ENCODE measurements at regions not wholly inside any gene's neighbourhood (a gene's known extent, or its start where the extent isn't known, plus 50 kb on each side); places are given as distances from the start of the nearest gene placed in this dataset.

- no peak for DNase-seq
These were observed 83.6 kb upstream of the DIO3 start for GRCh38 chr14:101477648-101478047.

GRCh38 chr14:101478096-101478495, 83.2 kb upstream of the DIO3 start:
- DNase-seq = no peak

DNA sequence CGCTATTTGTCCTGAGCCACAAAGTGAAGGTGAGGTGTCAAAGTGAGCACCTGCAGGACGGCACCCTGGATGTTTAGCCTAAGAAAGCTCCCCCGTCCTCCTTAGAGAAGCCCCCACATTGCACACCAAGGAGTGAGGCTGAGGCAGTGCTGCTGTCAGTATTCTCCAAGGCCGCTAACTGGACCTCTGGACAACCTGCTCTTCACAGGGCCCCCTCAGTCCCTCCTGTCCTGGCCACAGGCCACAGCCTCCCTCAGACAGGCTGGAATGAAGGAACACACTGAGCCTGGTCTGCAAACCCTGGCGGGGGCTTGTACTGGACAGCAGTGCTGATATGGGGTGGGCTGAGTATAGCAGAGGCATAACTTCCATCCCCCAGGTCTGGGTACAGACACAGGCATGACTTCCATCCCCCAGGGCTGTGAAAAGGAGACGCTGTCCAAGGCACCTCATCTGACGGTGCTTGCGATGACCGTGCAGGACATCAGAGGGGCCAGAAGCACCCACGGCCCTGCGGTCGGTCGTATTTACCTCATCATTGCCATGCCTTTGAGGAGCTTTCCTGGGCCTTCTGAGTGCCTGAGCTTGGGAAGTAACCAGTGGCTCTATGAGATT, 82.4 kb upstream of the DIO3 start:
- DNase-seq = no peak

- DNase-seq = no peak
These were observed 81.1 kb upstream of the DIO3 start for GRCh38 chr14:101480022-101480746.

DNA sequence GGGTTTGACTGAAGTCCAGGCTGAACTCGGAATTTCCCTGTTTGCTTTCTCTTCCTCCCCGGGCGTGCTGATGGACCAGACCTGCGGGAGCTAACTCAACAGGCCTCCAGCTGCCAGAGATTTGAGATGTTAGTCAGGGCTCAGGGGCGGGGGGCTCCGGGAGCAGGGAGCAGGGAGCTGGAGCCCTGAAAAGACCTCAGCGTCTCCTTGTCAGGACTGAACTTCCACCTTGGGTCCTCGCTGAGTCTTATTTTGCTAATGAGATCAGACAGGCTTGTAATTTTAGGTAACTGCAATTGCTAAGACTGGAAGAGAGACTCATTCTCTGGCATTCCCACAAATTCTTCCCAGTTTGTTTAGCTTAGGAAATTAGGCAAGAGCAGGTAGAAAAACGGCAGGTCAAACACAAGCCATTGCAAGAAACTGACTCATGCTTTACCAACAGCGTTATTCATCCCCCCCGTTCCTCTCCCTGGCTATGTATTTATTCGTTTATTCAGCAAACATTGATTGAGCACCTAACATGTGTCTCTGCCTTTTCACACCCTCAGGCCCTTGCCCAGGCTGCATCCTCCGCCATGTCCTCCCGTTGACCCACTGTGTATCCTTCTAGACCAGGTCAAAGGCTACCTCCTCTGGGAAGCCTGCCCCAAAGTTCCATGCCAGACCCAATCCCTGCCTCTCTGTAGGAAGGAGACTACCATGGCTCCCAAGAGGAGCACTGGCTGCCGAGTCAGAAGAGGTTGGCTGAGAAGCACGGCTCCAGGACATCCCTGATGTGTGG, 80.4 kb upstream of the DIO3 start:
- DNase-seq = no peak

DNA sequence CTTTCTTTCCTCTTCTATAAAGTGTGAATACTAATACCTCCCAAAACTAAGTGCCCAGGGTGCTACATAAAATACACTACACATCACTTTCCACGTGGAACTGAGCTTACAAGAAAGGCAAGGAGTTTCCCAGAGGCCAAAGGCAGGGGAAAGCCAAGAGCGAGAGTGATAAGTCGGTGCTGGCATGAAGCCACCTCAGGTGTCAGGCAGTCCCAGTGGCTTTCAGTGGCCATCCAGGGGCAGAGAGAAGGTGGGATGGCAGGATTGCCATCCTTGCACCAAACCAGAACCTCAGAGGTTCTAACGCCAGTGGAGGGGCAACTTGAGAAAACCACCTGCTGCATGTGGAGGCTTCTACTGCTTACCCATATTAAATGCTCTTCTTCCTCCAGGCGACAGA, 79.7 kb upstream of the DIO3 start:
- no peak for DNase-seq

DNA sequence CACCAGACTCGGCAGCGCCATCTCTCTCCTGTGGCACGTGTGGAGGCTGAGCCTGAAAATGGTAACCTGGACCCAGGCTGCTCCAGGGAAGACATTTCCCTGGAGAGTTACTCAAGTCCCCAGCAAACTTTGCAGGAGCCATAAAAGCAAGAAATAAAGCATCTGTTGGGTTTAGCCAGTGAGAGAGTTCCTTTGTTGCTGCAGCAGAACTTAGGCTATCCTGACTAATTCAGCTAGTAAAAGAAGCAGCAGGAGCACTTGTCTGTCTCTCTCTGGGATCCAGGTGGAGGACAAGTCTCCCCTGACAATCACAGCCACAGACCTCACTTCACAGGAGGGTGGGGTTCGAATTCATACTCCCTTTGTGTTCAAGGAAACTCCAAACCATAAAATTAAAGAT, 79.2 kb upstream of the DIO3 start:
- DNase-seq = no peak

- no peak for DNase-seq
These were observed 77.5 kb upstream of the DIO3 start for GRCh38 chr14:101483829-101484228.

- no peak for DNase-seq
These were observed 72.1 kb upstream of the DIO3 start for GRCh38 chr14:101489092-101489760.

DNA sequence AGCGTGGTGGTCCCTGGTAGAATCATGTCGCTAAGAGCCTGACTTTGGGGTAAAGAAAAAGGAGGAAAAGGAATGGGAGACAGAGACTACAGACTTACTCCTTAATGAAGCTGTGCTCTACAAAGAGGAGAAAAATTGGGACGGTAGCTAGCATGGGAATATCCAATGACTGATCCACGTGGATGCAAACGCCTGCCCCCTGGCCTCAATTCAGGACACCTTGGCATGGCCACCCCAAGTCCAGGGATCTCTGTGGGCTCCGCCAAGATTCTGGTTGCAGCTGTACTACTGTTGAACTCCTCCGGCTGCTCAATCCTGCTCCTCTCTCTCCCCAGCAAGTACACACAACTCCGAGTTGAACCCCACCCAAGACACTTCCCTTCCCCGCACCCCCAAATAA, 70.5 kb upstream of the DIO3 start:
- DNase-seq = peak; percentile 3

GRCh38 chr14:101491841-101492240, 69.5 kb upstream of the DIO3 start:
- no peak for DNase-seq

- peak; percentile 13 for DNase-seq
These were observed 68.6 kb upstream of the DIO3 start for GRCh38 chr14:101492716-101493115.

- DNase-seq = no peak
These were observed 66.5 kb upstream of the DIO3 start for GRCh38 chr14:101494826-101495225.

- DNase-seq = no peak
These were observed 66.0 kb upstream of the DIO3 start for GRCh38 chr14:101495284-101495683.

DNA sequence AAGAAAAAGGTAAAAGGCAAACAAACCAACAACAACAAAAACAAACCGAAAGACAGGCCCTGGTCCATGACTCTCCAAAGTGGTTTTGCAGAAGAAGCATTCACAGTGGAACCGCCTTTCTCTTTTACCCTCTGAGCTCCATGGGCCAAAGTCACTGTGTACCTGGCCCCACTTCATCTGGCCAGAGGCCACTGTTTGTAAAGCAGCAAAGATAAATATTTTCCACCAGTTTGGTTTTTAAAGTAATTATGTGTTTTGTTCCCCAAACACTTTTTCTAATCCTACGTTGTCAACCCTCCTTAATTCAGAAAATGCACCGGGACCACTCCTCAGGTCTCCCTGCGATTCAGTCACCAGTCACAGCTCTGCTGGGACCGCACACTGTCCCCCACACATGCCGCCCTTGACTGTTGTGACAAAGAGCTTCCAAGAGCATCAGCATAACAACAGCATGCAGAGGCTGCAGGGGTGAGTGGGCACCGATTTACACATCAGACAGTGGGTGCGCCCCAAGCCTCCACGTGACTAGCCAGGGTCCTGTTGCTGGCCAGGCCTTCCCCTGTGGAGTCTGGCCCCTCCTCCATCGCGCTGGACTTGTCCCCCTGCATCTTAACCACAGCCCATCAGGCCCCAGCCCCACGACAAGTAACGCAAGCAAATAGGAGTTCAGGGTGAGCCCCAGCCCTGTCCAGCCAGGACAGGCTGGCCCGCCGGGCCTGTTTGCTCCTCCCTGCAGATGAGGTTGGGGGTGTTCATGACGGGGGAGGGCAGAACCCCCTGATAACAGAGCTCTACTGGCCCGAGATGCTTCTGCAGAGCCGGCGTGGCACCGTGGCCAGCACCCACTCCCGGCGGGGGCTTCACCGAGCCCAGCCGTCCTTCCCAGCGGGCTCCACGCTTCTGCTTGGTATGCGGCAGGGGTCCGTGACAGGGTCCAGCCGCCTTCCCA, 65.2 kb upstream of the DIO3 start:
- peak; percentile 8 for DNase-seq

DNA sequence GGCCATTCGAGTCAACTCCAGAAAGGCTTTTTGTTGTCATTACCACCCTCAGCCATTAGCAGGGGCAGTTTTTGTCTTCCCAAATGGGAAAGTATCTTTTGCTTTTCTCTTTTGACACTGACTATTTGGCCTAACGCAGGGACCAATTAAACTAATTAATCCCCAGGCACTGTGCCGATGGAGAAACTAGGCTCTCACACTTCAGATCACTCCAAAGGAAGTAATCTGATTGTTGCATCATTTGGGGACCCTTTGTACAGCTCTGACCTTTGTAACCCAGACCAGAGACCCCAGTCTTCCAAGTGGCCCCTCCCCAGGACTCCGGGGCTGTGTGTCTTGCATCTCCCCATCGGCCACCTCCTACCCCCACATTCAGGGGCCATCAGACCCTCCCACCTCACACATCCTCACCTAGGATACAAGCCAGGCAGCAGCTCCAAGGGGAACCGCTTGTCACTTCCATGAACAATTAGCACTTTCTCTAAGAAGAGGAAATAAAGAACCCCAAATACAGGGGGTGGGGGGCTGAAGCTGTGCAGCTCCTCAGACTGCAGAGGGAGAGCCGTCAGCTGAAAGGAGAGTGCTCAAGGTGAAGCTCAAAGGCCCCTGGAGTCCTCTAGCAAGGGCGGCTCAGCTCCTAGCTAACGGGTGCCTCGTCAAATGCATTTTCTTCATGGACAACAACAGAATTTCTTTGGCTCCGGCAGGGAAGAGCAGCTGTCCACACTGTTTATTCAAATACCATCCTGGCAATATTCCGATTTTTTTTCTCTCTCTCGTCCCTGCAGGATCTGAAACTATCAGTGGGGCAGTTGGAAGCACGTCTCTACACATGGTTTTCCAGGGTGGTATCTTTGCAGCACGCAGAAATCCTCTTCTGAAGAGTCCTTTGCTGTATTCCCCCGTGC, 64.3 kb upstream of the DIO3 start:
- peak; percentile 3 for DNase-seq

DNA sequence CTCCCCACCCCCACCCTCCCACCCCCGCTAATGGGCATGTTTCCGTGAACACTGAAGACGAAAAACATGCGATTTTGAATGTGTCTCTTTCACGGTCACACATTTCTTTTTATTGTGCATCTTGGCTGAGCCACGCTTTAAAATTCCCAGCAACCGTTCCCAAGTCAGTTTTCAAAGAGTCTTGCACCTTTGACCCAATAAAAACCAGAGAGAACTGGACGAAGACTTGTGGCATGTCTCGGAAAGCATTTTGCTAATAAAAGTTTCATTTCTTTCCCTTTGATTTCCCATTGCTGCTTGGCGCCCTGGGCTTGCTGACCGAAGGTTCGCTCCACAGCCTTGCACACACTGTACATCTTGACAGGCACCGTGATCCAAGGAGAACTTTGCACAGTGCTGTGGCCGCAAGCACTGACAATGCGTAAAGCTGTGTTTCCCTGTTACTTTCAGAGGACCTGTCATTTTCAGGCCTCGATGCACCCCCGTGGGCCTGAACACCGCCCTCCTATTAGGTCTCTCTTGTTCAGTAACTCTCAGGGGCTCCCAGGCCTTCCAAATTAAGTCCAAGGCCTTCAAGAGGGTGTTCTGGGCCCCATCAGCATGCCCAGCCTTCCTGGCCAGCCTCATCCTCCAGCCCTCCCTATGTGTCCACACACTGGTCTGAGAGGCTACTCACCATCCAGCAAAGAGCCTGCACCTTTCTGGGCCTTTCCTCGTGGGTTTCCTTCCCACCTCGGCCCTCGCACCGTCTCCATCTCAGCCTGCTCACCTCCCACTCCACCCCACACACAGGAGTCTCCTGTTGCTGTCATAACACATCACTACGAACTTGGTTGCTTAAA, 63.4 kb upstream of the DIO3 start:
- peak; percentile 9 for DNase-seq

GRCh38 chr14:101498526-101498860, 62.8 kb upstream of the DIO3 start:
- DNase-seq = peak; percentile 4

GRCh38 chr14:101499080-101499479, 62.2 kb upstream of the DIO3 start:
- DNase-seq = no peak

DNA sequence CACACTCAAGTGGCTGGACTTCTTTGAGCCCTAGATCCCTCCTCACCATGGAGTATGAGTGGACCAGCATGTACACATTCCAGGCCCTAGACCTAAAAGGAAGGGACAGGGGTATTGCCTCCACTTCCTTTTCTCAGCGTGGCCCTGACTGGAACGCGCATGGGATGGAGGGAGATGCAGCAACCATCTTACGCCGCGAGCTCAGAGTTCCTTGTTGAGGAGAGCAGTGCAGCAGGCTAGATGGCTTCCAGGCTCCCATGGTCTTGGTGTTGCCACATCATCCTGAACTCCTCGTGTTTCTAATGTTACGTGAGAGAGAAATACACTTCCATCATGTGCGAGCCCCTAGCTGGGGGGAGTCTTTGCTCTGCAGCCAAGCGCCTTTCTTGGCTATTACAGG, 61.8 kb upstream of the DIO3 start:
- no peak for DNase-seq
